ENCODE measurements at regions not wholly inside any gene's neighbourhood (a gene's known extent, or its start where the extent isn't known, plus 50 kb on each side); places are given as distances from the start of the nearest gene placed in this dataset.

- no peaks in the 10 kb centered on the region for H3K36me3 ChIP-seq
- no peak overlapping the region for H3K4me3 ChIP-seq (replicated peaks in 1 of 3)
- H3K9me3 ChIP-seq: no peaks in the 10 kb centered on the region
- H3K4me1 ChIP-seq: no peaks in the 10 kb centered on the region
- H3K27me3 ChIP-seq: no peaks in the 10 kb centered on the region
- no peak for DNase-seq
- H3K27ac ChIP-seq: no peak overlapping the region
- intact Hi-C loops (cut with DNase I): no loop called here
- TF ChIP-seq POLR2A (IDR thresholded peaks at IDR 0.05) (no peak), CTCF (IDR thresholded peaks at IDR 0.05) (no peak)
- WGBS, 2 donors: 98% methylated on average over 3 to 5 of the region's 5 CpGs
These were observed 555.0 kb downstream of the MID1IP1 start for GRCh38 chrX:39356119-39356807.

GRCh38 chrX:39360101-39360500 is 558.8 kb downstream of the MID1IP1 start:
- no peaks in the 10 kb centered on the region for H3K27me3 ChIP-seq
- no peak for TF ChIP-seq POLR2A (IDR thresholded peaks at IDR 0.05)
- no peak for TF ChIP-seq CTCF (IDR thresholded peaks at IDR 0.05)
- no peaks in the 10 kb centered on the region for H3K4me1 ChIP-seq
- no peak overlapping the region for H3K4me3 ChIP-seq (replicated peaks in 1 of 3)
- no peak for DNase-seq
- H3K27ac ChIP-seq: no peak overlapping the region
- 50 to 87% methylated on average over 1 of the region's 1 CpG for WGBS, 2 donors
- intact Hi-C loops (cut with DNase I): no loop called here
- H3K9me3 ChIP-seq: no peaks in the 10 kb centered on the region
- H3K36me3 ChIP-seq: no peaks in the 10 kb centered on the region

GRCh38 chrX:39361736-39362135 is 560.5 kb downstream of the MID1IP1 start:
- TF ChIP-seq POLR2A (IDR thresholded peaks at IDR 0.05) (no peak), CTCF (IDR thresholded peaks at IDR 0.05) (no peak)
- no peak overlapping the region for H3K4me3 ChIP-seq (replicated peaks in 1 of 3)
- H3K9me3 ChIP-seq: no peaks in the 10 kb centered on the region
- DNase-seq: no peak
- no peaks in the 10 kb centered on the region for H3K36me3 ChIP-seq
- H3K4me1 ChIP-seq: no peaks in the 10 kb centered on the region
- H3K27ac ChIP-seq: no peak overlapping the region
- intact Hi-C loops (cut with DNase I): no loop called here
- no peaks in the 10 kb centered on the region for H3K27me3 ChIP-seq

GRCh38 chrX:39367416-39367815 is 566.2 kb downstream of the MID1IP1 start:
- WGBS, 2 donors: 78 to 83% methylated on average over 4 of the region's 5 CpGs
- H3K27me3 ChIP-seq: no peaks in the 10 kb centered on the region
- H3K27ac ChIP-seq: no peak overlapping the region
- DNase-seq: no peak
- TF ChIP-seq POLR2A (IDR thresholded peaks at IDR 0.05): no peak
- TF ChIP-seq CTCF (IDR thresholded peaks at IDR 0.05): no peak
- H3K4me1 ChIP-seq: no peaks in the 10 kb centered on the region
- H3K36me3 ChIP-seq: no peaks in the 10 kb centered on the region
- H3K4me3 ChIP-seq (replicated peaks in 1 of 3): no peak overlapping the region
- H3K9me3 ChIP-seq: no peaks in the 10 kb centered on the region
- intact Hi-C loops (cut with DNase I): no loop called here

- H3K27ac ChIP-seq: no peak overlapping the region
- H3K4me1 ChIP-seq: no peaks in the 10 kb centered on the region
- no peaks in the 10 kb centered on the region for H3K27me3 ChIP-seq
- H3K9me3 ChIP-seq: no peaks in the 10 kb centered on the region
- H3K4me3 ChIP-seq (replicated peaks in 1 of 3): no peak overlapping the region
- 84 to 87% methylated on average over 3 of the region's 3 CpGs for WGBS, 2 donors
- DNase-seq: no peak
- intact Hi-C loops (cut with DNase I): no loop called here
- no peaks in the 10 kb centered on the region for H3K36me3 ChIP-seq
- TF ChIP-seq CTCF (IDR thresholded peaks at IDR 0.05) (no peak), POLR2A (IDR thresholded peaks at IDR 0.05) (no peak)
These were observed 570.9 kb downstream of the MID1IP1 start for GRCh38 chrX:39372115-39372514.

All from thyroid gland (tissue), 4 donors.